Ishikawa (cell line): ENCODE measurements at regions not wholly inside any gene's neighbourhood (a gene's known extent, or its start where the extent isn't known, plus 50 kb on each side); places are given as distances from the start of the nearest gene placed in this dataset.

Experiments
- CEBPB ChIP-seq: IDR thresholded peaks from 2 replicates; pipeline ENCODE4 v1.6.1; 2012
- CREB1 ChIP-seq: IDR thresholded peaks from 2 replicates; pipeline ENCODE4 v1.6.1; 2012; ENCODE audit warnings: low read depth
- EGR1 ChIP-seq: IDR thresholded peaks from 2 replicates; pipeline ENCODE4 v1.6.1; 2012
- EP300 ChIP-seq: IDR thresholded peaks from 2 replicates; pipeline ENCODE4 v1.6.1; 2012; ENCODE audit warnings: borderline replicate concordance
- FOXM1 ChIP-seq: IDR thresholded peaks from 2 replicates; pipeline ENCODE4 v1.6.1; 2012; ENCODE audit warnings: low read depth, borderline replicate concordance
- NFIC ChIP-seq: IDR thresholded peaks from 2 replicates; pipeline ENCODE4 v1.6.1; 2012
- RAD21 ChIP-seq: IDR thresholded peaks from 2 replicates; pipeline ENCODE4 v1.6.1; 2012; ENCODE audit warnings: low read depth
- TAF1 ChIP-seq: IDR thresholded peaks from 2 replicates; pipeline ENCODE4 v1.6.1; 2012; ENCODE audit warnings: low read depth, mild to moderate bottlenecking
- TCF12 ChIP-seq: IDR thresholded peaks from 2 replicates; pipeline ENCODE4 v1.6.1; 2012; ENCODE audit warnings: low read depth
- TEAD4 ChIP-seq: IDR thresholded peaks from 2 replicates; pipeline ENCODE4 v1.6.1; 2012
- YY1 ChIP-seq: IDR thresholded peaks from 2 replicates; pipeline ENCODE4 v1.6.1; 2012; ENCODE audit warnings: low read depth
- ZBTB7A ChIP-seq: IDR thresholded peaks from 2 replicates; pipeline ENCODE4 v1.6.1; 2012; ENCODE audit warnings: low read depth
- TF ChIP-seq, protein P1 (sequence below): IDR thresholded peaks from 2 replicates; pipeline ENCODE4 v1.6.1; 2012
- TF ChIP-seq, protein P2 (sequence below): IDR thresholded peaks from 2 replicates; pipeline ENCODE4 v1.6.1; 2012
- TF ChIP-seq, protein P3 (sequence below): IDR thresholded peaks from 2 replicates; pipeline ENCODE4 v1.6.1; 2012; ENCODE audit warnings: low read depth, mild to moderate bottlenecking

DNA sequence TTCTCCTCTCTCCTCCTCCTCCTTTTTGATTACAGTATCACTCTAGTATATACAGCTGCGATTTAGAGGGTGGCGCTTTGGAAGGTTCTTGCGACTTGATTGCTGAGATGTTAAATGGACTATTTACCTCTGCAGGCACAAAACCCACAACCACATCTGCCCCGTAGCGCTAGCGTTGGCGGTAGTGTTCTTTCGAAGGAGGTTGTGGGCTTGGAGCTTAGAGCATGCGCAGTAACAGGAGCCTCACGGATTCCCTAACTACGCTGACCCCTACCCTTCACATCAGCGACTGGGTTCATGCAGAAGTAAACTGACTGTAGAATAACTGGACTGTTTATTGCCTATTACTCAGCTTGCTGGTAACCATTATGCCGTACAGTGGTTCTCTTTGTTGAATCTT, 58.0 kb downstream of the CGGBP1 start:
- TF ChIP-seq TEAD4 = no peak
- TF ChIP-seq, protein P1, sequence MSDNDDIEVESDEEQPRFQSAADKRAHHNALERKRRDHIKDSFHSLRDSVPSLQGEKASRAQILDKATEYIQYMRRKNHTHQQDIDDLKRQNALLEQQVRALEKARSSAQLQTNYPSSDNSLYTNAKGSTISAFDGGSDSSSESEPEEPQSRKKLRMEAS = no peak
- TF ChIP-seq, protein P2, sequence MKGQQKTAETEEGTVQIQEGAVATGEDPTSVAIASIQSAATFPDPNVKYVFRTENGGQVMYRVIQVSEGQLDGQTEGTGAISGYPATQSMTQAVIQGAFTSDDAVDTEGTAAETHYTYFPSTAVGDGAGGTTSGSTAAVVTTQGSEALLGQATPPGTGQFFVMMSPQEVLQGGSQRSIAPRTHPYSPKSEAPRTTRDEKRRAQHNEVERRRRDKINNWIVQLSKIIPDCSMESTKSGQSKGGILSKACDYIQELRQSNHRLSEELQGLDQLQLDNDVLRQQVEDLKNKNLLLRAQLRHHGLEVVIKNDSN = no peak
- TF ChIP-seq EGR1 = no peak
- TF ChIP-seq YY1 = no peak
- TF ChIP-seq TCF12 = no peak
- no peak for TF ChIP-seq CEBPB

DNA sequence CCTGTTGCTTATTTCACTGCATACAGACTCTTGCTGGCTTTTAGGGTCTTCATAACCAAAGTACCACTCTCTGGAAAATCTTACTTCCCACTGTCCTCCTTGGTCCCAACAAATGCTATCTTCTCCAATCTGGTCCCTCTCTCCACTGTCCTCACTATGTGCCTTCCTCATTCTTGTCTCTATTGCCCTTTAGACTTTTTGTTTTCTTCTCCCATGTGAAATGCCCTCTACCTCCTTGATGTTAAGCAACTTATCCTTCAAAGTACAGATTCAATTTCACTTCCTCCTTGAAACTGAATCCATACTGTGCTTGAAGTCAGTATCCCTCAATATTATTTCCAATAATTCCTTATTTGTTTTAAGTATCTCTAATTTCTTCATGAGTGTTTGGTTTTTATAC, 60.8 kb downstream of the CGGBP1 start:
- TF ChIP-seq RAD21 (no peak), TCF12 (no peak), TEAD4 (no peak), CREB1 (no peak), CEBPB (no peak), ZBTB7A (no peak), TAF1 (no peak), EGR1 (no peak), FOXM1 (no peak), EP300 (no peak), YY1 (no peak), NFIC (no peak)
- TF ChIP-seq, protein P1 = no peak
- TF ChIP-seq, protein P2 = no peak
- TF ChIP-seq, protein P3, sequence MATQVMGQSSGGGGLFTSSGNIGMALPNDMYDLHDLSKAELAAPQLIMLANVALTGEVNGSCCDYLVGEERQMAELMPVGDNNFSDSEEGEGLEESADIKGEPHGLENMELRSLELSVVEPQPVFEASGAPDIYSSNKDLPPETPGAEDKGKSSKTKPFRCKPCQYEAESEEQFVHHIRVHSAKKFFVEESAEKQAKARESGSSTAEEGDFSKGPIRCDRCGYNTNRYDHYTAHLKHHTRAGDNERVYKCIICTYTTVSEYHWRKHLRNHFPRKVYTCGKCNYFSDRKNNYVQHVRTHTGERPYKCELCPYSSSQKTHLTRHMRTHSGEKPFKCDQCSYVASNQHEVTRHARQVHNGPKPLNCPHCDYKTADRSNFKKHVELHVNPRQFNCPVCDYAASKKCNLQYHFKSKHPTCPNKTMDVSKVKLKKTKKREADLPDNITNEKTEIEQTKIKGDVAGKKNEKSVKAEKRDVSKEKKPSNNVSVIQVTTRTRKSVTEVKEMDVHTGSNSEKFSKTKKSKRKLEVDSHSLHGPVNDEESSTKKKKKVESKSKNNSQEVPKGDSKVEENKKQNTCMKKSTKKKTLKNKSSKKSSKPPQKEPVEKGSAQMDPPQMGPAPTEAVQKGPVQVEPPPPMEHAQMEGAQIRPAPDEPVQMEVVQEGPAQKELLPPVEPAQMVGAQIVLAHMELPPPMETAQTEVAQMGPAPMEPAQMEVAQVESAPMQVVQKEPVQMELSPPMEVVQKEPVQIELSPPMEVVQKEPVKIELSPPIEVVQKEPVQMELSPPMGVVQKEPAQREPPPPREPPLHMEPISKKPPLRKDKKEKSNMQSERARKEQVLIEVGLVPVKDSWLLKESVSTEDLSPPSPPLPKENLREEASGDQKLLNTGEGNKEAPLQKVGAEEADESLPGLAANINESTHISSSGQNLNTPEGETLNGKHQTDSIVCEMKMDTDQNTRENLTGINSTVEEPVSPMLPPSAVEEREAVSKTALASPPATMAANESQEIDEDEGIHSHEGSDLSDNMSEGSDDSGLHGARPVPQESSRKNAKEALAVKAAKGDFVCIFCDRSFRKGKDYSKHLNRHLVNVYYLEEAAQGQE = no peak

DNA sequence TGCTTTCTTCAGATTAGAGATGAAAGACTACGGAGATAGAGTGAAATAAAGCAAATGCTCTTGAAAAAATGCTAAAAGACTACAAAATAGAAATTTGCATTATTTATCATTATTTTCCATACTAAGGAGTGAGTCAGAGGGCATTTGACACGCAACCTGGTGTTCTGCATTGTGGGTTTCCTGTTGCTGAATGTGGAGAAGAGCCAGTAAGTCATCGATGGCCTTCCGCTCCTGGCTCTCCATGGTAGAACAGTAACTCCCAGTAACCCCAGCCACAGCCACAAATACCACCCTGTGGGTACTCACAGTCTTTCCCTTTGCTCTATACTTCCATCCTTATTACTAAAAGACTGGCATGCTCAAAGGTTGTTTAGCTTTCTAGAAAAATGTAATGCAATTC, 61.5 kb downstream of the CGGBP1 start:
- TF ChIP-seq TEAD4 (no peak), TCF12 (no peak), YY1 (no peak), EP300 (no peak), CEBPB (no peak), TAF1 (no peak), FOXM1 (no peak), NFIC (no peak), RAD21 (no peak)
- TF ChIP-seq, protein P2 = no peak
- TF ChIP-seq, protein P3 = no peak

DNA sequence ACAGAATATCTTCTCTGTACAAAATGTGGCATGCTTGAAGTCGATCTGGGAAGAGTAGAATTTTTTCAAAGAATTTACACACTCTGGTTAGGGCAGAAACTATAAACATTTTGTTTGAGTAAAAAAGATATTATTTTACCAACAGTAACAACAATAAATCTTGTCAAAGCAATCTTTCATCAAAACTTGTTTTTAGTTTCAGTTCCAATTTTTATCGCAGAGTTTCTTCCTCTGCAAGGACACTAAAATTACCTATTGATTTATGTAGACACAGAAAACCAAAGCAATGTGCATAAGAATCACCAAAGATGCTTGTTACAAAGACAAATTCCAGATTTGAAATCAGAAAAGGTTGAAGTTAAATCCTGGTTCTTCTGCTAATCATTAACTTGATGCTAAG, 61.9 kb downstream of the CGGBP1 start:
- TF ChIP-seq TCF12 (no peak), EGR1 (no peak), YY1 (no peak), ZBTB7A (no peak)
- TF ChIP-seq, protein P2 = no peak

DNA sequence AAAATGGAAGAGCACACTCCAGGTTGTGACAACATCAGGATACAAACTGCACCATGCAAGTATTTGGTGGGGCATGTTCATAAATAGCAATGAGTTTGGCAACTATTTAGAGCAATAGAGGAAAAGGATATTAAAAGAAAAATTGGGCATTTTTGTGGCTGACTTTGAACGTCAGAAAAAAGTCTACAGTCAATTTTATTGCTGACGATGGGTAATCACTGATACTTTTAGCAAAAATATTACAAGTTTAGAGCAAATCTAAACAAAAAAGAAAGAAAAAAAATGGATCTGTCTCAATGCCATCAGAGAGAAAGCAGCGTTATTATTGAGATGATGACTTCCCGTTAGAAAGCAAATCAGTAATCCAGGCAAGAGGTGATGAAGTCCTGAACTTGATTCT, 65.2 kb downstream of the CGGBP1 start:
- no peak for TF ChIP-seq TEAD4
- TF ChIP-seq, protein P1 = no peak
- TF ChIP-seq ZBTB7A = no peak
- TF ChIP-seq CREB1 = no peak
- no peak for TF ChIP-seq NFIC
- TF ChIP-seq EGR1 = no peak

DNA sequence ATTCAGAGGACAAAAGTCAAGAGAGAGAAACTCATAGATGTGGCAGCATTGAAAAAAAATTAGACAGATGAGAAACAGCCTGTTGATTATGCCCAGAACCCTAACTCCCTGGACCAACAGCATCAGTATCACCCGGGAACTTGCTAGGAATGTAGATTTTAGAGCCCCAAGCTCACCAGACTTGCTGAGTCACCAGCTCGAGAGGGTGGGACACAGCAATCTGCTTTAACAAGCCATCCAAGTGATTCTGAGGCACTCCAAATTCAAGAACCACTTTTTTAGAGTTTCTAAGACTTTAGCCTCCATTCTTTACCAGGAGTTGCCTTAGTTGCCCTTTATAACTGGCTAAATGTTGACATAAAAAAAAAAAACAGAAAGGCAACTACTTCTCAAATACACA, 70.9 kb downstream of the CGGBP1 start:
- TF ChIP-seq, protein P2 = no peak
- TF ChIP-seq TAF1 = no peak
- TF ChIP-seq NFIC = no peak
- TF ChIP-seq, protein P3 = no peak
- TF ChIP-seq EP300 = no peak
- TF ChIP-seq ZBTB7A = no peak
- TF ChIP-seq FOXM1 = no peak
- TF ChIP-seq CEBPB = no peak
- no peak for TF ChIP-seq RAD21
- TF ChIP-seq CREB1 = no peak
- TF ChIP-seq EGR1 = no peak
- TF ChIP-seq, protein P1 = no peak
- no peak for TF ChIP-seq YY1
- TF ChIP-seq TEAD4 = no peak
- no peak for TF ChIP-seq TCF12
